ENCODE measurements at regions not wholly inside any gene's neighbourhood (a gene's known extent, or its start where the extent isn't known, plus 50 kb on each side); places are given as distances from the start of the nearest gene placed in this dataset.

- no peak for TF ChIP-seq CTCF (IDR thresholded peaks at IDR 0.05; ENCODE audit: insufficient read depth, low read length, poor library complexity, severe bottlenecking)
- no peaks in the 10 kb centered on the region for H3K36me3 ChIP-seq (ENCODE audit: control insufficient read depth, insufficient read depth, low read length)
- H3K27me3 ChIP-seq (ENCODE audit: control insufficient read depth, insufficient read depth, low read length): no peaks in the 10 kb centered on the region
- no peak overlapping the region for H3K4me3 ChIP-seq (ENCODE audit: low read depth, low read length)
- DNase-seq (ENCODE audit: low read depth): no peak
Measured at GRCh38 chrX:28085653-28086052, 104.4 kb upstream of the DCAF8L1 start.

DNA sequence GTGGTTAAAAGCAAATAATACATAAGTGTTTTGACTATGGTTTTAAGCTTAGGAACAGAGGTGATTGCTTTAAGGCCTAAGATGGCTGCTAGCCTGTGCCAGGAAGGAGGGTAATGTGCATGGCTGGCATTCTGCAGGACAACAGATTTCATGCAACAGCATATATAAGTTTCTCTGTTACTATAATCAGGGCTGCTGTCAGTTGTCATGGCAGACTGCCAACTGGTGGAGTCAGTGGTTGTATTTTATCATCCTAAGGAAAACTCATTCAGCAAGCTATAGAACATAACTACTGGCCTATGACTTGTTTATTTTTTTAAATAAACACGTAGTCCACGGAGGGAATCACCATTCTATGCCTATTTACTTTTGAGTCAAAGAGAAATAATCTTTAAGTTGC is 77.7 kb upstream of the DCAF8L1 start:
- H3K4me3 ChIP-seq (ENCODE audit: low read depth, low read length): no peak overlapping the region
- TF ChIP-seq CTCF (IDR thresholded peaks at IDR 0.05; ENCODE audit: insufficient read depth, low read length, poor library complexity, severe bottlenecking): no peak
- no peaks in the 10 kb centered on the region for H3K27me3 ChIP-seq (ENCODE audit: control insufficient read depth, insufficient read depth, low read length)
- no peak for DNase-seq (ENCODE audit: low read depth)
- no peaks in the 10 kb centered on the region for H3K36me3 ChIP-seq (ENCODE audit: control insufficient read depth, insufficient read depth, low read length)

- Histone ChIP-seq H3K36me3 (ENCODE audit: control insufficient read depth, insufficient read depth, low read length) (no peaks in the 10 kb centered on the region), H3K27me3 (ENCODE audit: control insufficient read depth, insufficient read depth, low read length) (no peaks in the 10 kb centered on the region), H3K4me3 (ENCODE audit: low read depth, low read length) (no peak overlapping the region)
- TF ChIP-seq CTCF (IDR thresholded peaks at IDR 0.05; ENCODE audit: insufficient read depth, low read length, poor library complexity, severe bottlenecking): no peak
- no peak for DNase-seq (ENCODE audit: low read depth)
Measured at GRCh38 chrX:28042826-28043564, 61.7 kb upstream of the DCAF8L1 start.

DNA sequence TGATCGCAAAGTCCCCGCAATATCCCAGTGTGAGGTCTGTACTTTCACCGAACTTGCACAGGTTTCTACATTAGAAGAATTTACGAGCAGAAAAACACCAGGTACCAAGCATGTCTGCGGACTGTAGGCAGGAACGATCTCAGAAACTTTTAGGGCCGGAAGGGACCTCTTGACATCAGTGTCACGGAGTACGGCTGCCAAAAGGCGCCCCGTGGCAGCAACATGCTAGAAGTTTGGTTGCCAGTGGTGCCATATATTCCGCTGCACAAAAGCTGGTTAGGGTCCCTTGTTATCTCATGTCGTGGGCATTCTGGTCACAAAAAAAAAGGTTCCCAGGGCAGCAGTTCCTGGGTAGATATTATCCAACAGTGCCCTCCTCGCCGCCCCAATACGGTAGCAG is 61.0 kb upstream of the DCAF8L1 start:
- no peak for TF ChIP-seq CTCF (IDR thresholded peaks at IDR 0.05; ENCODE audit: insufficient read depth, low read length, poor library complexity, severe bottlenecking)
- DNase-seq (ENCODE audit: low read depth): no peak
- Histone ChIP-seq H3K4me3 (ENCODE audit: low read depth, low read length) (no peak overlapping the region), H3K36me3 (ENCODE audit: control insufficient read depth, insufficient read depth, low read length) (no peaks in the 10 kb centered on the region), H3K27me3 (ENCODE audit: control insufficient read depth, insufficient read depth, low read length) (no peaks in the 10 kb centered on the region)

GRCh38 chrX:28039258-28039657 is 58.0 kb upstream of the DCAF8L1 start:
- Histone ChIP-seq H3K4me3 (ENCODE audit: low read depth, low read length) (no peak overlapping the region), H3K27me3 (ENCODE audit: control insufficient read depth, insufficient read depth, low read length) (no peaks in the 10 kb centered on the region), H3K36me3 (ENCODE audit: control insufficient read depth, insufficient read depth, low read length) (no peaks in the 10 kb centered on the region)
- no peak for TF ChIP-seq CTCF (IDR thresholded peaks at IDR 0.05; ENCODE audit: insufficient read depth, low read length, poor library complexity, severe bottlenecking)
- DNase-seq (ENCODE audit: low read depth): no peak

Data from kidney epithelial cell (primary cell).